ENCODE measurements at regions not wholly inside any gene's neighbourhood (a gene's known extent, or its start where the extent isn't known, plus 50 kb on each side); places are given as distances from the start of the nearest gene placed in this dataset.

GRCh38 chr13:47299304-47299703, 402.5 kb upstream of the HTR2A start:
- H2AFZ ChIP-seq (ENCODE audit: low read depth, low read length, severe bottlenecking): no peak overlapping the region
- no peak overlapping the region for H3K4me2 ChIP-seq (ENCODE audit: low read depth, low read length, poor library complexity, severe bottlenecking)
- H3K27ac ChIP-seq (ENCODE audit: low read depth, low read length): no peak overlapping the region
- no peaks in the 10 kb centered on the region for H3K36me3 ChIP-seq (ENCODE audit: low read length)
- H3K9me3 ChIP-seq (ENCODE audit: insufficient read depth, low read length): no peaks in the 10 kb centered on the region
- TF ChIP-seq CTCF (IDR thresholded peaks at IDR 0.05; ENCODE audit: insufficient read depth, low read length, poor library complexity, severe bottlenecking) (no peak), EZH2phosphoT487 (conservative IDR thresholded peaks at IDR 0.05; ENCODE audit: low read length) (no peak)
- no peaks in the 10 kb centered on the region for H3K27me3 ChIP-seq (ENCODE audit: low read length)
- no peaks in the 10 kb centered on the region for H4K20me1 ChIP-seq (ENCODE audit: low read depth, low read length)
- no peaks in the 10 kb centered on the region for H3F3A ChIP-seq (ENCODE audit: insufficient read depth)
- H3K9me2 ChIP-seq (replicated peaks; ENCODE audit: insufficient read depth, low read length): no peaks in the 10 kb centered on the region; the same call in 1 of the 2 replicates
- H3K9ac ChIP-seq (ENCODE audit: low read length): no peak overlapping the region
- no peaks in the 10 kb centered on the region for H3K79me2 ChIP-seq (ENCODE audit: insufficient read depth, low read length)
- no peak overlapping the region for H3K4me3 ChIP-seq (ENCODE audit: insufficient read depth, low read length, poor library complexity, severe bottlenecking)

- Histone ChIP-seq H4K20me1 (ENCODE audit: low read depth, low read length) (no peaks in the 10 kb centered on the region), H3K9me2 (replicated peaks; ENCODE audit: insufficient read depth, low read length) (no peaks in the 10 kb centered on the region; the same call in 1 of the 2 replicates), H3K36me3 (ENCODE audit: low read length) (no peaks in the 10 kb centered on the region), H3K79me2 (ENCODE audit: insufficient read depth, low read length) (no peaks in the 10 kb centered on the region), H3K4me2 (ENCODE audit: low read depth, low read length, poor library complexity, severe bottlenecking) (no peak overlapping the region), H3K9me3 (ENCODE audit: insufficient read depth, low read length) (no peaks in the 10 kb centered on the region), H3K4me3 (ENCODE audit: insufficient read depth, low read length, poor library complexity, severe bottlenecking) (no peak overlapping the region), H3K27me3 (ENCODE audit: low read length) (no peaks in the 10 kb centered on the region), H3K27ac (ENCODE audit: low read depth, low read length) (no peak overlapping the region), H3F3A (ENCODE audit: insufficient read depth) (no peaks in the 10 kb centered on the region), H3K9ac (ENCODE audit: low read length) (no peak overlapping the region), H2AFZ (ENCODE audit: low read depth, low read length, severe bottlenecking) (no peak overlapping the region)
- TF ChIP-seq EZH2phosphoT487 (conservative IDR thresholded peaks at IDR 0.05; ENCODE audit: low read length) (no peak), CTCF (IDR thresholded peaks at IDR 0.05; ENCODE audit: insufficient read depth, low read length, poor library complexity, severe bottlenecking) (no peak)
Measured at GRCh38 chr13:47298506-47298905, 401.7 kb upstream of the HTR2A start.

GRCh38 chr13:47294691-47295090, 397.8 kb upstream of the HTR2A start:
- no peaks in the 10 kb centered on the region for H3K36me3 ChIP-seq (ENCODE audit: low read length)

More at GRCh38 chr13:47294691-47295090, 397.8 kb upstream of the HTR2A start:
- no peaks in the 10 kb centered on the region for H3K9me3 ChIP-seq (ENCODE audit: insufficient read depth, low read length)
- TF ChIP-seq CTCF (IDR thresholded peaks at IDR 0.05; ENCODE audit: insufficient read depth, low read length, poor library complexity, severe bottlenecking): no peak
- TF ChIP-seq EZH2phosphoT487 (conservative IDR thresholded peaks at IDR 0.05; ENCODE audit: low read length): no peak
- no peak overlapping the region for H3K4me3 ChIP-seq (ENCODE audit: insufficient read depth, low read length, poor library complexity, severe bottlenecking)
- H2AFZ ChIP-seq (ENCODE audit: low read depth, low read length, severe bottlenecking): no peak overlapping the region
- H3K79me2 ChIP-seq (ENCODE audit: insufficient read depth, low read length): no peaks in the 10 kb centered on the region
- no peak overlapping the region for H3K27ac ChIP-seq (ENCODE audit: low read depth, low read length)
- H3K9ac ChIP-seq (ENCODE audit: low read length): no peak overlapping the region
- no peaks in the 10 kb centered on the region for H4K20me1 ChIP-seq (ENCODE audit: low read depth, low read length)
- no peaks in the 10 kb centered on the region for H3K27me3 ChIP-seq (ENCODE audit: low read length)
- H3F3A ChIP-seq (ENCODE audit: insufficient read depth): no peaks in the 10 kb centered on the region
- no peak overlapping the region for H3K4me2 ChIP-seq (ENCODE audit: low read depth, low read length, poor library complexity, severe bottlenecking)
- no peaks in the 10 kb centered on the region; the same call in 1 of the 2 replicates for H3K9me2 ChIP-seq (replicated peaks; ENCODE audit: insufficient read depth, low read length)
